HL-60/S4 treated with retinoic acid at 250 ng/mL for 4 days and 3 days (cell line): ENCODE measurements at regions not wholly inside any gene's neighbourhood (a gene's known extent, or its start where the extent isn't known, plus 50 kb on each side); places are given as distances from the start of the nearest gene placed in this dataset.

Experiments
- in situ Hi-C: fragments of 300-500 bp; cut with MboI; formaldehyde crosslinking; loops from 2 replicates; pipeline ENCODE4 v1.7.0; 2022; ENCODE audit warnings: low sequenced_read_pairs

GRCh38 chr17:15892731-15893657 lies 51.9 kb upstream of the ADORA2B start:
- in situ Hi-C loops: no loop called here

GRCh38 chr17:15893658-15894024 lies 51.3 kb upstream of the ADORA2B start:
- in situ Hi-C loops: no loop called here

- in situ Hi-C loops: no loop called here
Observed at GRCh38 chr17:15894258-15894657, 50.7 kb upstream of the ADORA2B start.

GRCh38 chr17:15894913-15895658 lies 49.8 kb upstream of the ADORA2B start:
- in situ Hi-C loops: no loop called here
